Vagina (tissue), 2 donors: ENCODE measurements at regions not wholly inside any gene's neighbourhood (a gene's known extent, or its start where the extent isn't known, plus 50 kb on each side); places are given as distances from the start of the nearest gene placed in this dataset.

Experiments
- DNase-seq, 2 donors: peaks; one replicate each; pipeline ENCODE4 v3.0.0-alpha.2; 2017; ENCODE audit errors: extremely low spot score in 2 of 2
- H3K27ac ChIP-seq: fragments of 200-600 bp; sonication (generic); one replicate; pipeline ENCODE4 v1.5.1; 2019
- H3K27me3 ChIP-seq: fragments of 200-600 bp; sonication (generic); one replicate; pipeline ENCODE4 v1.5.1; 2019
- H3K36me3 ChIP-seq, 2 donors: fragments of 200-600 bp; sonication (generic); one replicate each; pipeline ENCODE4 v1.5.1; 2017 to 2019
- H3K4me1 ChIP-seq: fragments of 200-600 bp; sonication (generic); one replicate; pipeline ENCODE4 v1.5.1; 2019
- H3K4me3 ChIP-seq, 2 donors: fragments of 200-600 bp; sonication (generic); 1 replicate in 1 of 2; 2 replicates in 1 of 2; pipeline ENCODE4 v1.5.1; 2016 to 2019
- H3K9me3 ChIP-seq: fragments of 200-600 bp; sonication (generic); one replicate; pipeline ENCODE4 v1.5.1; 2019
- CTCF ChIP-seq, 3 experiments: fragments of 450-650 bp in 2 of 3; fragments of 200-600 bp in 1 of 3; sonication (generic) in 1 of 3; IDR thresholded peaks; one replicate each; pipeline ENCODE4 v1.5.1; 2017 to 2019; ENCODE audit warnings: antibody characterized with exemption in 3 of 3, mild to moderate bottlenecking in 2 of 3, moderate library complexity in 2 of 3
- POLR2A ChIP-seq, 2 donors: fragments of 450-650 bp; IDR thresholded peaks; one replicate each; pipeline ENCODE4 v1.6.1; 2017; ENCODE audit warnings: antibody characterized with exemption in 2 of 2, mild to moderate bottlenecking in 2 of 2, moderate library complexity in 2 of 2
- POLR2AphosphoS5 ChIP-seq, 2 donors: sonication (generic); formaldehyde crosslinking; IDR thresholded peaks; one replicate each; pipeline ENCODE4 v1.9.0; 2017; ENCODE audit warnings: antibody characterized with exemption in 2 of 2, mild to moderate bottlenecking in 2 of 2, low read depth in 1 of 2; ENCODE audit not compliant: insufficient read depth in 1 of 2
- intact Hi-C: fragments of 100-400 bp; cut with DNase I; formaldehyde crosslinking; loops from one replicate; pipeline ENCODE4 v1.15.1; 2023

- no peak overlapping the region for H3K27ac ChIP-seq
- peaks cover 14% of the 10 kb centered on the region for H3K4me1 ChIP-seq
- no peaks in the 10 kb centered on the region for H3K27me3 ChIP-seq
- peak overlapping the region; percentile 8 to 24 for H3K4me3 ChIP-seq
- TF ChIP-seq POLR2A (IDR thresholded peaks at IDR 0.05), result no peak
- no peak for TF ChIP-seq CTCF (IDR thresholded peaks at IDR 0.05)
- no peak for TF ChIP-seq POLR2AphosphoS5 (IDR thresholded peaks at IDR 0.05; ENCODE audit: insufficient read depth in 1 of 2, low read depth in 1 of 2)
- intact Hi-C loops, result no loop called here
- DNase-seq, result no peak
- no peaks in the 10 kb centered on the region for H3K9me3 ChIP-seq
- no peaks in the 10 kb centered on the region for H3K36me3 ChIP-seq
These were observed 52.8 kb upstream of the BMP6 start for GRCh38 chr6:7673063-7673536.

- intact Hi-C loops, result no loop called here
- TF ChIP-seq POLR2A (IDR thresholded peaks at IDR 0.05) (no peak), POLR2AphosphoS5 (IDR thresholded peaks at IDR 0.05; ENCODE audit: insufficient read depth in 1 of 2, low read depth in 1 of 2) (no peak), CTCF (IDR thresholded peaks at IDR 0.05) (no peak)
These were observed 51.6 kb upstream of the BMP6 start for GRCh38 chr6:7674291-7674690.

GRCh38 chr6:7675353-7675945 lies 50.5 kb upstream of the BMP6 start:
- peaks cover 14% of the 10 kb centered on the region for H3K4me1 ChIP-seq

More at GRCh38 chr6:7674291-7674690, 51.6 kb upstream of the BMP6 start:
- Histone ChIP-seq H3K27ac (no peak overlapping the region), H3K9me3 (no peaks in the 10 kb centered on the region), H3K4me3 (no peak overlapping the region), H3K27me3 (no peaks in the 10 kb centered on the region), H3K36me3 (no peaks in the 10 kb centered on the region), H3K4me1 (peaks cover 14% of the 10 kb centered on the region)
- DNase-seq, result no peak

More at GRCh38 chr6:7675353-7675945, 50.5 kb upstream of the BMP6 start:
- intact Hi-C loops, result no loop called here
- Histone ChIP-seq H3K4me3 (no peak overlapping the region), H3K36me3 (no peaks in the 10 kb centered on the region), H3K27me3 (no peaks in the 10 kb centered on the region), H3K9me3 (no peaks in the 10 kb centered on the region), H3K27ac (no peak overlapping the region)
- TF ChIP-seq POLR2AphosphoS5 (IDR thresholded peaks at IDR 0.05; ENCODE audit: insufficient read depth in 1 of 2, low read depth in 1 of 2) (no peak), POLR2A (IDR thresholded peaks at IDR 0.05) (no peak), CTCF (IDR thresholded peaks at IDR 0.05) (no peak)
- no peak for DNase-seq
